ENCODE measurements at regions not wholly inside any gene's neighbourhood (a gene's known extent, or its start where the extent isn't known, plus 50 kb on each side); places are given as distances from the start of the nearest gene placed in this dataset.

GRCh38 chr2:20150110-20150706, 74.7 kb downstream of the SDC1 start:
- no peak for DNase-seq (ENCODE audit: low read depth)
- in situ Hi-C loops (cut with HindIII; ENCODE audit: low pct_unique_long_range_greater_than_20kb, low sequenced_read_pairs), result no loop called here

GRCh38 chr2:20149703-20150030, 75.3 kb downstream of the SDC1 start:
- no peak for DNase-seq (ENCODE audit: low read depth)
- in situ Hi-C loops (cut with HindIII; ENCODE audit: low pct_unique_long_range_greater_than_20kb, low sequenced_read_pairs), result no loop called here

- no peak for DNase-seq (ENCODE audit: low read depth)
- in situ Hi-C loops (cut with HindIII; ENCODE audit: low pct_unique_long_range_greater_than_20kb, low sequenced_read_pairs), result no loop called here
Measured at GRCh38 chr2:20148923-20149702, 75.8 kb downstream of the SDC1 start.

- in situ Hi-C loops (cut with HindIII; ENCODE audit: low pct_unique_long_range_greater_than_20kb, low sequenced_read_pairs), result no loop called here
- DNase-seq (ENCODE audit: low read depth), result no peak
Measured at GRCh38 chr2:20148426-20148922, 76.5 kb downstream of the SDC1 start.

- in situ Hi-C loops (cut with HindIII; ENCODE audit: low pct_unique_long_range_greater_than_20kb, low sequenced_read_pairs), result no loop called here
Measured at GRCh38 chr2:20147351-20147750, 77.6 kb downstream of the SDC1 start.

GRCh38 chr2:20146401-20146800, 78.5 kb downstream of the SDC1 start:
- in situ Hi-C loops (cut with HindIII; ENCODE audit: low pct_unique_long_range_greater_than_20kb, low sequenced_read_pairs), result no loop called here
- no peak for DNase-seq (ENCODE audit: low read depth)

More at GRCh38 chr2:20147351-20147750, 77.6 kb downstream of the SDC1 start:
- no peak for DNase-seq (ENCODE audit: low read depth)

- in situ Hi-C loops (cut with HindIII; ENCODE audit: low pct_unique_long_range_greater_than_20kb, low sequenced_read_pairs), result no loop called here
- DNase-seq (ENCODE audit: low read depth), result no peak
Measured at GRCh38 chr2:20145497-20146193, 79.3 kb downstream of the SDC1 start.

- in situ Hi-C loops (cut with HindIII; ENCODE audit: low pct_unique_long_range_greater_than_20kb, low sequenced_read_pairs), result no loop called here
- DNase-seq (ENCODE audit: low read depth), result no peak
Measured at GRCh38 chr2:20144861-20145260, 80.1 kb downstream of the SDC1 start.

- in situ Hi-C loops (cut with HindIII; ENCODE audit: low pct_unique_long_range_greater_than_20kb, low sequenced_read_pairs), result no loop called here
- DNase-seq (ENCODE audit: low read depth), result no peak
Measured at GRCh38 chr2:20144196-20144595, 80.7 kb downstream of the SDC1 start.

- in situ Hi-C loops (cut with HindIII; ENCODE audit: low pct_unique_long_range_greater_than_20kb, low sequenced_read_pairs), result no loop called here
- no peak for DNase-seq (ENCODE audit: low read depth)
Measured at GRCh38 chr2:20143263-20143662, 81.7 kb downstream of the SDC1 start.

- DNase-seq (ENCODE audit: low read depth), result no peak
- in situ Hi-C loops (cut with HindIII; ENCODE audit: low pct_unique_long_range_greater_than_20kb, low sequenced_read_pairs), result no loop called here
Measured at GRCh38 chr2:20141806-20142205, 83.1 kb downstream of the SDC1 start.

GRCh38 chr2:20141056-20141762, 83.7 kb downstream of the SDC1 start:
- in situ Hi-C loops (cut with HindIII; ENCODE audit: low pct_unique_long_range_greater_than_20kb, low sequenced_read_pairs), result no loop called here

GRCh38 chr2:20140321-20141055, 84.4 kb downstream of the SDC1 start:
- in situ Hi-C loops (cut with HindIII; ENCODE audit: low pct_unique_long_range_greater_than_20kb, low sequenced_read_pairs), result no loop called here
- no peak for DNase-seq (ENCODE audit: low read depth)

More at GRCh38 chr2:20141056-20141762, 83.7 kb downstream of the SDC1 start:
- DNase-seq (ENCODE audit: low read depth), result peak; percentile 86

- DNase-seq (ENCODE audit: low read depth), result no peak
- in situ Hi-C loops (cut with HindIII; ENCODE audit: low pct_unique_long_range_greater_than_20kb, low sequenced_read_pairs), result no loop called here
Measured at GRCh38 chr2:20139407-20140172, 85.3 kb downstream of the SDC1 start.

- in situ Hi-C loops (cut with HindIII; ENCODE audit: low pct_unique_long_range_greater_than_20kb, low sequenced_read_pairs), result no loop called here
Measured at GRCh38 chr2:20138696-20139095, 86.2 kb downstream of the SDC1 start.

GRCh38 chr2:20137884-20138283, 86.5 kb upstream of the LAPTM4A start:
- in situ Hi-C loops (cut with HindIII; ENCODE audit: low pct_unique_long_range_greater_than_20kb, low sequenced_read_pairs), result no loop called here
- DNase-seq (ENCODE audit: low read depth), result no peak

More at GRCh38 chr2:20138696-20139095, 86.2 kb downstream of the SDC1 start:
- no peak for DNase-seq (ENCODE audit: low read depth)

GRCh38 chr2:20137131-20137571, 85.7 kb upstream of the LAPTM4A start:
- in situ Hi-C loops (cut with HindIII; ENCODE audit: low pct_unique_long_range_greater_than_20kb, low sequenced_read_pairs), result no loop called here
- DNase-seq (ENCODE audit: low read depth), result no peak
